SK-N-SH treated with all-trans-retinoic acid at 6 μM for 48 hours (cell line): ENCODE measurements at regions not wholly inside any gene's neighbourhood (a gene's known extent, or its start where the extent isn't known, plus 50 kb on each side); places are given as distances from the start of the nearest gene placed in this dataset.

Source experiments
- ATAC-seq: fragments of 200-7000 bp; cut with Tn5 transposase; 3 replicates; pipeline ENCODE4 v1.9.1; 2020; ENCODE audit warnings: mild to moderate bottlenecking, moderate library complexity
- ARNTL ChIP-seq: fragments of 450-650 bp; formaldehyde crosslinking; IDR thresholded peaks from 2 replicates; pipeline ENCODE4 v1.5.0; 2020; ENCODE audit warnings: low read depth, mild to moderate bottlenecking, moderate library complexity, borderline replicate concordance
- BACH2 ChIP-seq: fragments of 250-450 bp; sonication (Bioruptor Pico); IDR thresholded peaks from 2 replicates; pipeline ENCODE4 v1.9.0; 2021; ENCODE audit warnings: mild to moderate bottlenecking, borderline replicate concordance
- CREB5 ChIP-seq: fragments of 250-450 bp; sonication (Bioruptor Pico); IDR thresholded peaks from 2 replicates; pipeline ENCODE4 v1.5.1; 2020; ENCODE audit warnings: low read depth, mild to moderate bottlenecking, moderate library complexity
- CSDC2 ChIP-seq: fragments of 250-450 bp; sonication (Bioruptor Pico); IDR thresholded peaks from 2 replicates; pipeline ENCODE4 v1.5.0; 2020; ENCODE audit warnings: mild to moderate bottlenecking, moderate library complexity
- CSRNP3 ChIP-seq: fragments of 250-450 bp; sonication (Bioruptor Pico); IDR thresholded peaks from 2 replicates; pipeline ENCODE4 v1.5.1; 2021; ENCODE audit warnings: mild to moderate bottlenecking, moderate library complexity
- ESRRG ChIP-seq: fragments of 250-450 bp; sonication (Bioruptor Pico); IDR thresholded peaks from 2 replicates; pipeline ENCODE4 v1.6.1; 2021; ENCODE audit warnings: mild to moderate bottlenecking
- GLIS3 ChIP-seq: fragments of 250-450 bp; sonication (Bioruptor Pico); IDR thresholded peaks from 2 replicates; pipeline ENCODE4 v1.5.0; 2020; ENCODE audit warnings: mild to moderate bottlenecking, moderate library complexity
- ISL1 ChIP-seq: fragments of 250-450 bp; sonication (Bioruptor Pico); IDR thresholded peaks from 2 replicates; pipeline ENCODE4 v2.1.2; 2022; ENCODE audit warnings: mild to moderate bottlenecking, moderate library complexity
- OSR1 ChIP-seq: fragments of 250-450 bp; sonication (Bioruptor Pico); IDR thresholded peaks from 2 replicates; pipeline ENCODE4 v1.8.0; 2022; ENCODE audit warnings: moderate library complexity, mild to moderate bottlenecking, inconsistent platforms
- PATZ1 ChIP-seq: fragments of 250-450 bp; sonication (Bioruptor Pico); IDR thresholded peaks from 2 replicates; pipeline ENCODE4 v1.8.0; 2020; ENCODE audit warnings: mild to moderate bottlenecking, moderate library complexity, borderline replicate concordance
- POU6F1 ChIP-seq: fragments of 250-450 bp; sonication (Bioruptor Pico); IDR thresholded peaks from 2 replicates; pipeline ENCODE4 v1.8.0; 2021; ENCODE audit warnings: low read depth, mild to moderate bottlenecking, moderate library complexity, borderline replicate concordance
- PPARA ChIP-seq: fragments of 250-450 bp; sonication (Bioruptor Pico); IDR thresholded peaks from 2 replicates; pipeline ENCODE4 v1.5.0; 2020; ENCODE audit warnings: mild to moderate bottlenecking, borderline replicate concordance
- SNAI2 ChIP-seq: fragments of 250-450 bp; sonication (Bioruptor Pico); IDR thresholded peaks from 2 replicates; pipeline ENCODE4 v1.5.0; 2020; ENCODE audit warnings: mild to moderate bottlenecking, moderate library complexity
- TOX ChIP-seq: fragments of 250-450 bp; sonication (Bioruptor Pico); IDR thresholded peaks from 2 replicates; pipeline ENCODE4 v1.8.0; 2021; ENCODE audit warnings: mild to moderate bottlenecking, moderate library complexity, borderline replicate concordance
- ZC3H10 ChIP-seq: fragments of 250-450 bp; sonication (Bioruptor Pico); IDR thresholded peaks from 2 replicates; pipeline ENCODE4 v1.5.1; 2021; ENCODE audit warnings: mild to moderate bottlenecking, moderate library complexity
- ZFP3 ChIP-seq: fragments of 250-450 bp; sonication (Bioruptor Pico); IDR thresholded peaks from 2 replicates; pipeline ENCODE4 v1.5.0; 2020; ENCODE audit warnings: mild to moderate bottlenecking, moderate library complexity
- ZFP30 ChIP-seq: fragments of 450-650 bp; formaldehyde crosslinking; IDR thresholded peaks from 2 replicates; pipeline ENCODE4 v1.5.0; 2022; ENCODE audit warnings: mild to moderate bottlenecking, moderate library complexity
- ZNF565 ChIP-seq: fragments of 450-650 bp; formaldehyde crosslinking; conservative IDR thresholded peaks from 2 replicates; pipeline ENCODE4 v1.5.0; 2020; ENCODE audit warnings: low read depth, mild to moderate bottlenecking, moderate library complexity
- ZNF70 ChIP-seq: fragments of 450-650 bp; formaldehyde crosslinking; IDR thresholded peaks from 2 replicates; pipeline ENCODE4 v1.5.0; 2020; ENCODE audit warnings: mild to moderate bottlenecking, moderate library complexity
- ZNF8 ChIP-seq: fragments of 450-650 bp; formaldehyde crosslinking; IDR thresholded peaks from 2 replicates; pipeline ENCODE4 v1.5.0; 2020; ENCODE audit warnings: mild to moderate bottlenecking, moderate library complexity

- no peak for ATAC-seq
- TF ChIP-seq CSRNP3 (CRISPR knock-in tag) (no peak), OSR1 (no peak), GLIS3 (no peak)
These were observed 195.0 kb upstream of the S100G start for GRCh38 chrX:16454926-16455325.

GRCh38 chrX:16457239-16457638 lies 192.7 kb upstream of the S100G start:
- TF ChIP-seq CREB5 (CRISPR knock-in tag) (no peak), ARNTL (CRISPR knock-in tag) (no peak), ZC3H10 (no peak), ZNF8 (CRISPR knock-in tag) (no peak), PATZ1 (CRISPR knock-in tag) (no peak), ZNF565 (CRISPR knock-in tag) (no peak), PPARA (CRISPR knock-in tag) (no peak), BACH2 (CRISPR knock-in tag) (no peak), GLIS3 (no peak), ESRRG (CRISPR knock-in tag) (no peak), SNAI2 (CRISPR knock-in tag) (no peak), OSR1 (no peak), ZFP30 (CRISPR knock-in tag) (no peak), CSDC2 (CRISPR knock-in tag) (no peak), ISL1 (no peak)
- peak; percentile 82 for ATAC-seq

GRCh38 chrX:16458208-16458607 lies 191.8 kb upstream of the S100G start:
- no peak for TF ChIP-seq ZNF565 (CRISPR knock-in tag)
- ATAC-seq, result no peak

GRCh38 chrX:16459008-16459407 lies 190.9 kb upstream of the S100G start:
- no peak for ATAC-seq
- TF ChIP-seq CREB5 (CRISPR knock-in tag), result no peak
- TF ChIP-seq POU6F1 (CRISPR knock-in tag), result no peak
- no peak for TF ChIP-seq ZNF8 (CRISPR knock-in tag)
- TF ChIP-seq ZNF70 (CRISPR knock-in tag), result no peak
- no peak for TF ChIP-seq PATZ1 (CRISPR knock-in tag)
- TF ChIP-seq SNAI2 (CRISPR knock-in tag), result no peak
- no peak for TF ChIP-seq PPARA (CRISPR knock-in tag)
- no peak for TF ChIP-seq ZFP3 (CRISPR knock-in tag)
- no peak for TF ChIP-seq ARNTL (CRISPR knock-in tag)
- no peak for TF ChIP-seq CSDC2 (CRISPR knock-in tag)
- no peak for TF ChIP-seq TOX
- no peak for TF ChIP-seq ZC3H10
- TF ChIP-seq CSRNP3 (CRISPR knock-in tag), result no peak
- TF ChIP-seq ZNF565 (CRISPR knock-in tag), result no peak
- no peak for TF ChIP-seq ZFP30 (CRISPR knock-in tag)
